HEK293T (cell line): ENCODE measurements at regions not wholly inside any gene's neighbourhood (a gene's known extent, or its start where the extent isn't known, plus 50 kb on each side); places are given as distances from the start of the nearest gene placed in this dataset.

Experiments used
- CTCF ChIA-PET: fragments of 350-600 bp; formaldehyde crosslinking; extraction: SDS; loops from one replicate; lab custom pipeline; 2021; ENCODE audit warnings: antibody characterized with exemption, inconsistent platforms; lab: Yijun Ruan, JAX
- POLR2A ChIA-PET: fragments of 350-600 bp; formaldehyde crosslinking; extraction: SDS; loops from one replicate; lab custom pipeline; 2020; ENCODE audit warnings: antibody characterized with exemption, inconsistent platforms; lab: Yijun Ruan, JAX
- DNase-seq: peaks from one replicate; pipeline ENCODE4 v3.0.0; 2012; ENCODE audit warnings: mixed read lengths; ENCODE audit errors: extremely low spot score
- ARNT ChIP-seq: fragments of 450-650 bp; IDR thresholded peaks from 2 replicates; pipeline ENCODE4 v1.6.1; 2017; ENCODE audit warnings: mild to moderate bottlenecking
- BHLHE40 ChIP-seq: fragments of 450-650 bp; IDR thresholded peaks from 2 replicates; pipeline ENCODE4 v1.6.1; 2016; ENCODE audit warnings: mild to moderate bottlenecking, moderate library complexity, borderline replicate concordance
- CTBP1 ChIP-seq: fragments of 450-650 bp; IDR thresholded peaks from 2 replicates; pipeline ENCODE4 v1.6.1; 2016; ENCODE audit warnings: borderline replicate concordance
- ELF4 ChIP-seq: fragments of 450-650 bp; IDR thresholded peaks from 2 replicates; pipeline ENCODE4 v1.6.1; 2017; ENCODE audit warnings: antibody characterized with exemption
- FOXA1 ChIP-seq: fragments of 450-650 bp; IDR thresholded peaks from 2 replicates; pipeline ENCODE4 v1.6.1; 2016; ENCODE audit warnings: mild to moderate bottlenecking
- FOXK2 ChIP-seq: fragments of 450-650 bp; IDR thresholded peaks from 2 replicates; pipeline ENCODE4 v1.6.1; 2016; ENCODE audit warnings: mild to moderate bottlenecking
- FOXM1 ChIP-seq: fragments of 450-650 bp; IDR thresholded peaks from 2 replicates; pipeline ENCODE4 v1.6.1; 2017; ENCODE audit warnings: mild to moderate bottlenecking, borderline replicate concordance
- HDGF ChIP-seq: fragments of 450-650 bp; IDR thresholded peaks from 2 replicates; pipeline ENCODE4 v1.6.1; 2017; ENCODE audit warnings: antibody characterized with exemption, borderline replicate concordance
- L3MBTL2 ChIP-seq: fragments of 450-650 bp; conservative IDR thresholded peaks from 2 replicates; pipeline ENCODE4 v1.6.1; 2016; ENCODE audit warnings: mild to moderate bottlenecking
- LEF1 ChIP-seq: fragments of 450-650 bp; IDR thresholded peaks from 2 replicates; pipeline ENCODE4 v1.6.1; 2017; ENCODE audit warnings: mild to moderate bottlenecking, borderline replicate concordance
- NFRKB ChIP-seq: fragments of 450-650 bp; IDR thresholded peaks from 2 replicates; pipeline ENCODE4 v1.6.1; 2016; ENCODE audit warnings: mild to moderate bottlenecking, moderate library complexity
- PKNOX1 ChIP-seq: fragments of 450-650 bp; IDR thresholded peaks from 2 replicates; pipeline ENCODE4 v1.6.1; 2016
- SP1 ChIP-seq: fragments of 450-650 bp; IDR thresholded peaks from 2 replicates; pipeline ENCODE4 v1.6.1; 2017
- SUZ12 ChIP-seq: fragments of 450-650 bp; IDR thresholded peaks from 2 replicates; pipeline ENCODE4 v1.6.1; 2016; ENCODE audit warnings: mild to moderate bottlenecking
- TARDBP ChIP-seq: fragments of 450-650 bp; IDR thresholded peaks from 2 replicates; pipeline ENCODE4 v1.6.1; 2016
- ZNF384 ChIP-seq: fragments of 450-650 bp; IDR thresholded peaks from 2 replicates; pipeline ENCODE4 v1.6.1; 2016

- no peak for DNase-seq
- CTCF ChIA-PET, result no interaction called here
- TF ChIP-seq HDGF (no peak), PKNOX1 (no peak), SUZ12 (no peak), NFRKB (no peak), TARDBP (no peak)
Observed at GRCh38 chr20:6519556-6519955, 247.9 kb upstream of the BMP2 start.

GRCh38 chr20:6515261-6515660 is 252.2 kb upstream of the BMP2 start:
- CTCF ChIA-PET, result no interaction called here
- POLR2A ChIA-PET, result no interaction called here
- DNase-seq, result no peak
- no peak for TF ChIP-seq SUZ12
- no peak for TF ChIP-seq BHLHE40
- TF ChIP-seq TARDBP, result no peak
- TF ChIP-seq SP1, result no peak
- no peak for TF ChIP-seq ARNT
- TF ChIP-seq L3MBTL2, result no peak
- no peak for TF ChIP-seq NFRKB
- TF ChIP-seq FOXM1, result no peak
- no peak for TF ChIP-seq ZNF384

More at GRCh38 chr20:6519556-6519955, 247.9 kb upstream of the BMP2 start:
- POLR2A ChIA-PET, result no interaction called here

- POLR2A ChIA-PET, result no interaction called here
- CTCF ChIA-PET, result no interaction called here
- TF ChIP-seq SUZ12 (no peak), CTBP1 (no peak), LEF1 (no peak), FOXM1 (no peak), SP1 (no peak), FOXA1 (no peak), L3MBTL2 (no peak), FOXK2 (no peak), HDGF (no peak), ZNF384 (no peak), ARNT (no peak), PKNOX1 (no peak), BHLHE40 (no peak), TARDBP (no peak), ELF4 (no peak)
- DNase-seq, result no peak
Observed at GRCh38 chr20:6513599-6513998, 253.9 kb upstream of the BMP2 start.

GRCh38 chr20:6509374-6509773 is 258.1 kb upstream of the BMP2 start:
- ChIA-PET POLR2A (no interaction called here), CTCF (no interaction called here)
- no peak for TF ChIP-seq ELF4
- TF ChIP-seq TARDBP, result no peak
- no peak for TF ChIP-seq HDGF
- no peak for TF ChIP-seq L3MBTL2
- TF ChIP-seq BHLHE40, result no peak
- DNase-seq, result no peak

GRCh38 chr20:6506906-6507305 is 260.6 kb upstream of the BMP2 start:
- no peak for DNase-seq
- TF ChIP-seq ELF4 (no peak), FOXM1 (no peak), BHLHE40 (no peak)
- ChIA-PET POLR2A (no interaction called here), CTCF (no interaction called here)

GRCh38 chr20:6504826-6505225 is 262.7 kb upstream of the BMP2 start:
- TF ChIP-seq NFRKB, result no peak
- no peak for TF ChIP-seq L3MBTL2
- TF ChIP-seq ARNT, result no peak
- no peak for TF ChIP-seq FOXA1
- no peak for TF ChIP-seq CTBP1
- no peak for TF ChIP-seq FOXK2
- TF ChIP-seq ELF4, result no peak
- TF ChIP-seq SUZ12, result no peak
- TF ChIP-seq ZNF384, result no peak
- no peak for TF ChIP-seq HDGF
- TF ChIP-seq BHLHE40, result no peak
- TF ChIP-seq FOXM1, result no peak
- no peak for TF ChIP-seq SP1
- TF ChIP-seq LEF1, result no peak
- no peak for TF ChIP-seq PKNOX1
- TF ChIP-seq TARDBP, result no peak
- CTCF ChIA-PET, result no interaction called here
- POLR2A ChIA-PET, result no interaction called here
- DNase-seq, result no peak

- POLR2A ChIA-PET, result no interaction called here
- no peak for TF ChIP-seq CTBP1
- TF ChIP-seq FOXK2, result no peak
- no peak for TF ChIP-seq ELF4
- TF ChIP-seq HDGF, result no peak
- TF ChIP-seq BHLHE40, result no peak
- no peak for TF ChIP-seq L3MBTL2
- no peak for TF ChIP-seq SUZ12
- TF ChIP-seq TARDBP, result no peak
- no peak for TF ChIP-seq NFRKB
- no peak for TF ChIP-seq PKNOX1
- no peak for TF ChIP-seq FOXM1
- no peak for TF ChIP-seq ZNF384
- no peak for TF ChIP-seq ARNT
- no peak for TF ChIP-seq SP1
- TF ChIP-seq LEF1, result no peak
- TF ChIP-seq FOXA1, result no peak
- DNase-seq, result no peak
- CTCF ChIA-PET, result no interaction called here
Observed at GRCh38 chr20:6504179-6504578, 263.3 kb upstream of the BMP2 start.
